ENCODE measurements at regions not wholly inside any gene's neighbourhood (a gene's known extent, or its start where the extent isn't known, plus 50 kb on each side); places are given as distances from the start of the nearest gene placed in this dataset.

GRCh38 chr4:85149676-85150075 is 183.2 kb upstream of the WDFY3 start:
- Histone ChIP-seq H3K9ac (ENCODE audit: low read length) (no peak overlapping the region), H3K4me2 (ENCODE audit: low read length) (no peak overlapping the region), H3K4me3 (ENCODE audit: low read depth, low read length) (no peak overlapping the region), H3K79me1 (ENCODE audit: low read length) (no peaks in the 10 kb centered on the region), H2AK5ac (ENCODE audit: low read length) (no peak overlapping the region), H3K27ac (ENCODE audit: low read depth, low read length) (no peak overlapping the region), H4K8ac (ENCODE audit: low read depth, low read length) (no peak overlapping the region), H3K4ac (ENCODE audit: low read depth, low read length) (no peak overlapping the region), H4K91ac (ENCODE audit: low read depth, low read length) (no peak overlapping the region), H3K18ac (ENCODE audit: low read length) (no peak overlapping the region), H3K27me3 (ENCODE audit: insufficient read depth, low read length) (no peaks in the 10 kb centered on the region), H3K23ac (ENCODE audit: low read length) (no peak overlapping the region), H2BK5ac (ENCODE audit: low read depth, low read length, poor library complexity) (no peak overlapping the region), H4K12ac (ENCODE audit: low read depth, low read length) (no peak overlapping the region), H3K79me2 (ENCODE audit: control insufficient read depth, insufficient read depth, low read length, poor library complexity) (no peaks in the 10 kb centered on the region), H3K14ac (ENCODE audit: low read length) (no peak overlapping the region), H2BK12ac (ENCODE audit: low read length) (no peak overlapping the region), H2BK120ac (ENCODE audit: insufficient read depth, low read length, poor library complexity) (no peak overlapping the region), H3K9me3 (ENCODE audit: insufficient read depth, low read depth, low read length) (no peaks in the 10 kb centered on the region), H3K4me1 (ENCODE audit: control insufficient read depth in 1 of 2, insufficient read depth in 2 of 2, low read length in 2 of 2) (no peaks in the 10 kb centered on the region), H2AFZ (ENCODE audit: insufficient read depth, low read length, poor library complexity) (no peak overlapping the region), H3K36me3 (ENCODE audit: control insufficient read depth in 1 of 2, insufficient read depth in 2 of 2, low read length in 2 of 2) (no peaks in the 10 kb centered on the region)
- no CpG with 5 or more reads among the region's 1 CpG for WGBS (ENCODE audit: extremely low coverage, insufficient coverage, insufficient read length)
- DNase-seq = no peak

- Histone ChIP-seq H2BK12ac (ENCODE audit: low read length) (no peak overlapping the region), H3K27ac (ENCODE audit: low read depth, low read length) (no peak overlapping the region), H3K9me3 (ENCODE audit: insufficient read depth, low read depth, low read length) (no peaks in the 10 kb centered on the region), H3K36me3 (ENCODE audit: control insufficient read depth in 1 of 2, insufficient read depth in 2 of 2, low read length in 2 of 2) (no peaks in the 10 kb centered on the region), H2BK5ac (ENCODE audit: low read depth, low read length, poor library complexity) (no peak overlapping the region), H2BK120ac (ENCODE audit: insufficient read depth, low read length, poor library complexity) (no peak overlapping the region), H4K91ac (ENCODE audit: low read depth, low read length) (no peak overlapping the region), H3K4ac (ENCODE audit: low read depth, low read length) (no peak overlapping the region), H3K23ac (ENCODE audit: low read length) (no peak overlapping the region), H3K4me2 (ENCODE audit: low read length) (no peak overlapping the region), H3K79me2 (ENCODE audit: control insufficient read depth, insufficient read depth, low read length, poor library complexity) (no peaks in the 10 kb centered on the region), H3K27me3 (ENCODE audit: insufficient read depth, low read length) (no peaks in the 10 kb centered on the region), H3K4me1 (ENCODE audit: control insufficient read depth in 1 of 2, insufficient read depth in 2 of 2, low read length in 2 of 2) (no peaks in the 10 kb centered on the region), H4K12ac (ENCODE audit: low read depth, low read length) (no peak overlapping the region), H3K14ac (ENCODE audit: low read length) (no peak overlapping the region), H2AK5ac (ENCODE audit: low read length) (no peak overlapping the region), H3K18ac (ENCODE audit: low read length) (no peak overlapping the region), H4K8ac (ENCODE audit: low read depth, low read length) (no peak overlapping the region), H3K79me1 (ENCODE audit: low read length) (no peaks in the 10 kb centered on the region), H3K9ac (ENCODE audit: low read length) (no peak overlapping the region), H3K4me3 (ENCODE audit: low read depth, low read length) (no peak overlapping the region), H2AFZ (ENCODE audit: insufficient read depth, low read length, poor library complexity) (no peak overlapping the region)
- no peak for DNase-seq
- no CpG with 5 or more reads among the region's 1 CpG for WGBS (ENCODE audit: extremely low coverage, insufficient coverage, insufficient read length)
Observed at GRCh38 chr4:85151371-85151770, 184.9 kb upstream of the WDFY3 start.

- Histone ChIP-seq H3K18ac (ENCODE audit: low read length) (no peak overlapping the region), H4K8ac (ENCODE audit: low read depth, low read length) (no peak overlapping the region), H2BK120ac (ENCODE audit: insufficient read depth, low read length, poor library complexity) (no peak overlapping the region), H3K4me3 (ENCODE audit: low read depth, low read length) (no peak overlapping the region), H2AK5ac (ENCODE audit: low read length) (no peak overlapping the region), H4K12ac (ENCODE audit: low read depth, low read length) (no peak overlapping the region), H3K9ac (ENCODE audit: low read length) (no peak overlapping the region), H3K79me1 (ENCODE audit: low read length) (no peaks in the 10 kb centered on the region), H3K9me3 (ENCODE audit: insufficient read depth, low read depth, low read length) (no peaks in the 10 kb centered on the region), H3K23ac (ENCODE audit: low read length) (no peak overlapping the region), H2BK5ac (ENCODE audit: low read depth, low read length, poor library complexity) (no peak overlapping the region), H3K4me2 (ENCODE audit: low read length) (no peak overlapping the region), H3K14ac (ENCODE audit: low read length) (no peak overlapping the region), H4K91ac (ENCODE audit: low read depth, low read length) (no peak overlapping the region), H3K4me1 (ENCODE audit: control insufficient read depth in 1 of 2, insufficient read depth in 2 of 2, low read length in 2 of 2) (no peaks in the 10 kb centered on the region), H3K4ac (ENCODE audit: low read depth, low read length) (no peak overlapping the region), H3K36me3 (ENCODE audit: control insufficient read depth in 1 of 2, insufficient read depth in 2 of 2, low read length in 2 of 2) (no peaks in the 10 kb centered on the region), H2AFZ (ENCODE audit: insufficient read depth, low read length, poor library complexity) (no peak overlapping the region), H3K27me3 (ENCODE audit: insufficient read depth, low read length) (no peaks in the 10 kb centered on the region), H2BK12ac (ENCODE audit: low read length) (no peak overlapping the region), H3K27ac (ENCODE audit: low read depth, low read length) (no peak overlapping the region), H3K79me2 (ENCODE audit: control insufficient read depth, insufficient read depth, low read length, poor library complexity) (no peaks in the 10 kb centered on the region)
- DNase-seq = no peak
- no CpG with 5 or more reads among the region's 2 CpGs for WGBS (ENCODE audit: extremely low coverage, insufficient coverage, insufficient read length)
Observed at GRCh38 chr4:85151786-85152185, 185.3 kb upstream of the WDFY3 start.

GRCh38 chr4:85152480-85152879 is 186.0 kb upstream of the WDFY3 start:
- WGBS (ENCODE audit: extremely low coverage, insufficient coverage, insufficient read length) = no CpG with 5 or more reads among the region's 3 CpGs
- H4K8ac ChIP-seq (ENCODE audit: low read depth, low read length) = no peak overlapping the region
- no peak overlapping the region for H2BK5ac ChIP-seq (ENCODE audit: low read depth, low read length, poor library complexity)
- H3K4ac ChIP-seq (ENCODE audit: low read depth, low read length) = no peak overlapping the region
- no peak for DNase-seq
- H4K12ac ChIP-seq (ENCODE audit: low read depth, low read length) = no peak overlapping the region
- H2BK12ac ChIP-seq (ENCODE audit: low read length) = no peak overlapping the region
- no peak overlapping the region for H3K23ac ChIP-seq (ENCODE audit: low read length)
- no peak overlapping the region for H2AK5ac ChIP-seq (ENCODE audit: low read length)
- H2AFZ ChIP-seq (ENCODE audit: insufficient read depth, low read length, poor library complexity) = no peak overlapping the region
- H3K9me3 ChIP-seq (ENCODE audit: insufficient read depth, low read depth, low read length) = no peaks in the 10 kb centered on the region
- no peaks in the 10 kb centered on the region for H3K36me3 ChIP-seq (ENCODE audit: control insufficient read depth in 1 of 2, insufficient read depth in 2 of 2, low read length in 2 of 2)
- H3K4me1 ChIP-seq (ENCODE audit: control insufficient read depth in 1 of 2, insufficient read depth in 2 of 2, low read length in 2 of 2) = no peaks in the 10 kb centered on the region
- H3K18ac ChIP-seq (ENCODE audit: low read length) = no peak overlapping the region
- H3K79me2 ChIP-seq (ENCODE audit: control insufficient read depth, insufficient read depth, low read length, poor library complexity) = no peaks in the 10 kb centered on the region
- H3K4me3 ChIP-seq (ENCODE audit: low read depth, low read length) = no peak overlapping the region
- H3K79me1 ChIP-seq (ENCODE audit: low read length) = no peaks in the 10 kb centered on the region
- H2BK120ac ChIP-seq (ENCODE audit: insufficient read depth, low read length, poor library complexity) = no peak overlapping the region
- no peak overlapping the region for H4K91ac ChIP-seq (ENCODE audit: low read depth, low read length)
- no peak overlapping the region for H3K9ac ChIP-seq (ENCODE audit: low read length)
- no peak overlapping the region for H3K27ac ChIP-seq (ENCODE audit: low read depth, low read length)
- no peak overlapping the region for H3K14ac ChIP-seq (ENCODE audit: low read length)
- no peak overlapping the region for H3K4me2 ChIP-seq (ENCODE audit: low read length)
- no peaks in the 10 kb centered on the region for H3K27me3 ChIP-seq (ENCODE audit: insufficient read depth, low read length)

Data from trophoblast cell (in vitro differentiated cells and primary cell).